HCT116 (cell line): ENCODE measurements at regions not wholly inside any gene's neighbourhood (a gene's known extent, or its start where the extent isn't known, plus 50 kb on each side); places are given as distances from the start of the nearest gene placed in this dataset.

ENCODE experiments used
- ATAC-seq: fragments of 200-7000 bp; cut with Tn5 transposase; 2 replicates; pipeline ENCODE4 v1.9.1; 2020; ENCODE audit warnings: mild to moderate bottlenecking, moderate library complexity
- BruUV-seq: library from RNA; stranded (reverse); fragments of 400-500 nt; replicated peaks from 2 replicates; lab custom pipeline; 2021; lab: Mats Ljungman, UMichigan
- CTCF ChIA-PET: fragments of 300-600 bp; sonication (Branson Sonifier 250); formaldehyde crosslinking; loops from one replicate; lab custom pipeline; 2021; ENCODE audit warnings: antibody characterized with exemption; lab: Charles Lee
- POLR2A ChIA-PET: fragments of 300-600, 350-600 bp; sonication (Branson Sonifier 250); formaldehyde crosslinking; loops from one replicate; lab custom pipeline; 2021; ENCODE audit warnings: antibody characterized with exemption; lab: Charles Lee
- RAD21 ChIA-PET, 2 experiments: fragments of 300-600 bp; sonication (Branson Sonifier 250); formaldehyde crosslinking; loops; one replicate each; lab custom pipeline; 2023; ENCODE audit warnings: low total read pairs in 2 of 2; ENCODE audit not compliant: uncharacterized antibody in 2 of 2, unreplicated experiment in 2 of 2, low non-redundant PET in 1 of 2; lab: Charles Lee
- DNase-seq: peaks from one replicate; pipeline ENCODE4 v3.0.0-alpha.2; 2010; ENCODE audit warnings: low read depth, low spot score
- H2AFZ ChIP-seq: fragments of 200-600 bp; shearing (Covaris generic), sonication (generic); 2 replicates; pipeline ENCODE4 v1.6.1; 2017; ENCODE audit warnings: low read depth, mixed run types, mixed read lengths, antibody characterized with exemption, low read length; ENCODE audit not compliant: poor library complexity, severe bottlenecking
- H3K27ac ChIP-seq: 2 replicates; pipeline ENCODE4 v1.5.1; 2012; ENCODE audit warnings: low read depth, low read length
- H3K27me3 ChIP-seq: fragments of 200-600 bp; sonication (generic); 2 replicates; pipeline ENCODE4 v1.6.1; 2016; ENCODE audit warnings: mixed run types, low read length, mixed read lengths; ENCODE audit not compliant: insufficient read depth
- H3K36me3 ChIP-seq, 2 experiments: fragments of 200-500 bp in 1 of 2; fragments of 200-600 bp in 1 of 2; sonication (Bioruptor generic) in 1 of 2; sonication (generic) in 1 of 2; 2 replicates each; pipeline versions ENCODE4 v1.5.1 to v1.6.1; 2014 to 2016; ENCODE audit warnings: low read length in 2 of 2, inconsistent platforms in 1 of 2, mixed read lengths in 1 of 2, mixed run types in 1 of 2; ENCODE audit not compliant: insufficient read depth in 2 of 2, control insufficient read depth in 1 of 2
- H3K4me1 ChIP-seq, 2 experiments: fragments of 200-600 bp in 1 of 2; sonication (generic) in 1 of 2; 2 replicates each; pipeline versions ENCODE4 v1.5.1 to v1.6.1; 2012 to 2017; ENCODE audit warnings: low read length in 2 of 2, inconsistent platforms in 1 of 2, mild to moderate bottlenecking in 1 of 2, mixed read lengths in 1 of 2, mixed run types in 1 of 2, moderate library complexity in 1 of 2; ENCODE audit not compliant: insufficient read depth in 2 of 2, control insufficient read depth in 1 of 2
- H3K4me2 ChIP-seq: fragments of 200-600 bp; sonication (generic); 2 replicates; pipeline ENCODE4 v1.6.1; 2017; ENCODE audit warnings: mixed run types, low read length, mixed read lengths
- H3K4me3 ChIP-seq, 2 experiments: fragments of 200-600 bp in 1 of 2; sonication (generic) in 1 of 2; replicated peaks in 1 of 2; 2 replicates each; pipeline ENCODE4 v1.5.1; 2011 to 2016; ENCODE audit warnings: low read length in 2 of 2, control low read depth in 1 of 2, low read depth in 1 of 2, mild to moderate bottlenecking in 1 of 2, mixed read lengths in 1 of 2, mixed run types in 1 of 2
- H3K79me2 ChIP-seq: fragments of 200-600 bp; sonication (generic); 2 replicates; pipeline ENCODE4 v1.6.1; 2017; ENCODE audit warnings: mild to moderate bottlenecking, mixed run types, low read length, moderate library complexity, mixed read lengths; ENCODE audit not compliant: insufficient read depth
- H3K9ac ChIP-seq: fragments of 200-600 bp; sonication (generic); 2 replicates; pipeline ENCODE4 v1.6.1; 2016; ENCODE audit warnings: low read length, mixed read lengths
- H3K9me2 ChIP-seq: fragments of 200-600 bp; sonication (generic), shearing (Covaris generic); 2 replicates; pipeline ENCODE4 v1.6.1; 2017; ENCODE audit warnings: mixed run types, mild to moderate bottlenecking, moderate library complexity; ENCODE audit not compliant: insufficient read depth
- H3K9me3 ChIP-seq, 2 experiments: fragments of 200-500 bp in 1 of 2; fragments of 200-600 bp in 1 of 2; sonication (Bioruptor generic) in 1 of 2; sonication (generic) in 1 of 2; 2 replicates each; pipeline ENCODE4 v1.6.1; 2014 to 2017; ENCODE audit warnings: low read length in 2 of 2, mixed read lengths in 2 of 2, inconsistent platforms in 1 of 2, low read depth in 1 of 2, mild to moderate bottlenecking in 1 of 2, mixed run types in 1 of 2, moderate library complexity in 1 of 2; ENCODE audit not compliant: control insufficient read depth in 1 of 2, insufficient read depth in 1 of 2
- H4K20me1 ChIP-seq: fragments of 200-600 bp; sonication (generic), shearing (Covaris generic); 2 replicates; pipeline ENCODE4 v1.6.1; 2017; ENCODE audit warnings: mixed run types, mild to moderate bottlenecking, moderate library complexity; ENCODE audit not compliant: insufficient read depth
- CBX3 ChIP-seq: IDR thresholded peaks from 2 replicates; pipeline ENCODE4 v1.6.1; 2012; ENCODE audit warnings: low read depth
- EGR1 ChIP-seq: IDR thresholded peaks from 2 replicates; pipeline ENCODE4 v1.6.1; 2012; ENCODE audit warnings: low read depth
- EZH2 ChIP-seq: fragments of 200-600 bp; sonication (generic); IDR thresholded peaks from 2 replicates; pipeline ENCODE4 v1.6.1; 2017; ENCODE audit warnings: antibody characterized with exemption, mixed run types
- EZH2phosphoT487 ChIP-seq: fragments of 200-600 bp; IDR thresholded peaks from 2 replicates; pipeline ENCODE4 v1.6.1; 2018; ENCODE audit warnings: antibody characterized with exemption, borderline replicate concordance
- FOSL1 ChIP-seq: IDR thresholded peaks from 2 replicates; pipeline ENCODE4 v1.6.1; 2012; ENCODE audit warnings: low read depth
- JUND ChIP-seq: IDR thresholded peaks from 2 replicates; pipeline ENCODE4 v1.6.1; 2012
- MAX ChIP-seq: IDR thresholded peaks from 2 replicates; pipeline ENCODE4 v1.6.1; 2012
- POLR2A ChIP-seq: IDR thresholded peaks from 2 replicates; pipeline ENCODE4 v1.7.0; 2011; ENCODE audit warnings: borderline replicate concordance; ENCODE audit not compliant: insufficient read depth, insufficient read length; ENCODE audit errors: extremely low read depth
- POLR2AphosphoS5 ChIP-seq: IDR thresholded peaks from 2 replicates; pipeline ENCODE4 v1.6.1; 2011; ENCODE audit warnings: mild to moderate bottlenecking, low read depth, low read length, moderate library complexity
- RAD21 ChIP-seq: IDR thresholded peaks from 2 replicates; pipeline ENCODE4 v1.6.1; 2012; ENCODE audit warnings: low read depth, mild to moderate bottlenecking
- REST ChIP-seq: IDR thresholded peaks from 2 replicates; pipeline ENCODE4 v1.6.1; 2012; ENCODE audit warnings: low read depth
- SIN3A ChIP-seq: IDR thresholded peaks from 2 replicates; pipeline ENCODE4 v1.6.1; 2012; ENCODE audit warnings: low read depth
- SRF ChIP-seq: IDR thresholded peaks from 2 replicates; pipeline ENCODE4 v1.6.1; 2012; ENCODE audit warnings: low read depth
- TCF7L2 ChIP-seq: IDR thresholded peaks from 2 replicates; pipeline ENCODE4 v1.7.0; 2011; ENCODE audit warnings: borderline replicate concordance, inconsistent platforms; ENCODE audit not compliant: insufficient read depth, insufficient read length; ENCODE audit errors: extremely low read depth
- ZBTB33 ChIP-seq: IDR thresholded peaks from 2 replicates; pipeline ENCODE4 v1.6.1; 2011; ENCODE audit warnings: mild to moderate bottlenecking, low read length, moderate library complexity; ENCODE audit not compliant: insufficient replicate concordance; ENCODE audit errors: extremely low read depth
- ZFX ChIP-seq: fragments of 450-650 bp; IDR thresholded peaks from 2 replicates; pipeline ENCODE4 v1.6.1; 2017
- ZNF274 ChIP-seq: fragments of 200-500 bp; sonication (Bioruptor generic); IDR thresholded peaks from 2 replicates; pipeline ENCODE4 v1.6.1; 2014; ENCODE audit warnings: mild to moderate bottlenecking, low read depth, low read length, inconsistent platforms
- intact Hi-C: fragments of 100-400 bp; cut with micrococcal nuclease; formaldehyde crosslinking; loops from 2 replicates; pipeline ENCODE4 v1.10.0; 2022

GRCh38 chr14:53213761-53214160 is 60.6 kb upstream of the DDHD1 start:
- intact Hi-C loops: no loop called here
- H4K20me1 ChIP-seq: no peaks in the 10 kb centered on the region
- ATAC-seq: no peak
- no peak overlapping the region for H2AFZ ChIP-seq
- H3K27me3 ChIP-seq: no peaks in the 10 kb centered on the region
- H3K9me3 ChIP-seq: no peaks in the 10 kb centered on the region
- H3K36me3 ChIP-seq: no peaks in the 10 kb centered on the region
- no peaks in the 10 kb centered on the region for H3K79me2 ChIP-seq
- H3K4me1 ChIP-seq: peaks cover 4 to 9% of the 10 kb centered on the region in 2 experiments; a peak in 2 of 4 replicates
- H3K9me2 ChIP-seq: no peaks in the 10 kb centered on the region
- no peak overlapping the region for H3K27ac ChIP-seq
- H3K4me3 ChIP-seq: no peak overlapping the region
- H3K9ac ChIP-seq: no peak overlapping the region
- no peak for TF ChIP-seq FOSL1
- TF ChIP-seq POLR2A: no peak
- no peak for TF ChIP-seq ZFX
- TF ChIP-seq EZH2: no peak
- no peak for TF ChIP-seq TCF7L2
- no peak for TF ChIP-seq SRF
- no peak for TF ChIP-seq MAX
- no peak for TF ChIP-seq EGR1
- no peak for TF ChIP-seq POLR2AphosphoS5
- TF ChIP-seq CBX3: no peak
- no peak for TF ChIP-seq EZH2phosphoT487
- no peak for TF ChIP-seq RAD21
- TF ChIP-seq, all 23 proteins: peak for 0
- BruUV-seq: no TSS peak
- CTCF ChIA-PET: no interaction called here
- no peak overlapping the region for H3K4me2 ChIP-seq
- RAD21 ChIA-PET: no interaction called here
- DNase-seq: no peak
- POLR2A ChIA-PET: no interaction called here

GRCh38 chr14:53209370-53209769 is 56.2 kb upstream of the DDHD1 start:
- Histone ChIP-seq H3K27ac (no peak overlapping the region), H3K4me3 (no peak overlapping the region), H3K4me1 (no peaks in the 10 kb centered on the region), H3K79me2 (no peaks in the 10 kb centered on the region), H4K20me1 (no peaks in the 10 kb centered on the region), H3K27me3 (no peaks in the 10 kb centered on the region), H3K9me3 (no peaks in the 10 kb centered on the region), H3K36me3 (no peaks in the 10 kb centered on the region), H3K9me2 (no peaks in the 10 kb centered on the region), H3K9ac (no peak overlapping the region), H2AFZ (no peak overlapping the region), H3K4me2 (no peak overlapping the region)
- no peak for DNase-seq
- RAD21 ChIA-PET: no interaction called here
- ATAC-seq: no peak
- POLR2A ChIA-PET: no interaction called here
- intact Hi-C loops: no loop called here
- CTCF ChIA-PET: no interaction called here
- BruUV-seq: no TSS peak
- TF ChIP-seq SIN3A (no peak), JUND (no peak), POLR2AphosphoS5 (no peak), CBX3 (no peak), ZBTB33 (no peak), ZFX (no peak), EZH2 (no peak), REST (no peak), EZH2phosphoT487 (no peak), ZNF274 (no peak)
- TF ChIP-seq, all 23 proteins: peak for 0
